HG02642 (cell line): ENCODE measurements at regions not wholly inside any gene's neighbourhood (a gene's known extent, or its start where the extent isn't known, plus 50 kb on each side); places are given as distances from the start of the nearest gene placed in this dataset.

ENCODE experiments used
- ATAC-seq: cut with Tn5 transposase; IDR thresholded peaks from one replicate; pipeline ENCODE4 v1.9.1; 2021; ENCODE audit warnings: mild to moderate bottlenecking; ENCODE audit not compliant: unreplicated experiment, poor library complexity

DNA sequence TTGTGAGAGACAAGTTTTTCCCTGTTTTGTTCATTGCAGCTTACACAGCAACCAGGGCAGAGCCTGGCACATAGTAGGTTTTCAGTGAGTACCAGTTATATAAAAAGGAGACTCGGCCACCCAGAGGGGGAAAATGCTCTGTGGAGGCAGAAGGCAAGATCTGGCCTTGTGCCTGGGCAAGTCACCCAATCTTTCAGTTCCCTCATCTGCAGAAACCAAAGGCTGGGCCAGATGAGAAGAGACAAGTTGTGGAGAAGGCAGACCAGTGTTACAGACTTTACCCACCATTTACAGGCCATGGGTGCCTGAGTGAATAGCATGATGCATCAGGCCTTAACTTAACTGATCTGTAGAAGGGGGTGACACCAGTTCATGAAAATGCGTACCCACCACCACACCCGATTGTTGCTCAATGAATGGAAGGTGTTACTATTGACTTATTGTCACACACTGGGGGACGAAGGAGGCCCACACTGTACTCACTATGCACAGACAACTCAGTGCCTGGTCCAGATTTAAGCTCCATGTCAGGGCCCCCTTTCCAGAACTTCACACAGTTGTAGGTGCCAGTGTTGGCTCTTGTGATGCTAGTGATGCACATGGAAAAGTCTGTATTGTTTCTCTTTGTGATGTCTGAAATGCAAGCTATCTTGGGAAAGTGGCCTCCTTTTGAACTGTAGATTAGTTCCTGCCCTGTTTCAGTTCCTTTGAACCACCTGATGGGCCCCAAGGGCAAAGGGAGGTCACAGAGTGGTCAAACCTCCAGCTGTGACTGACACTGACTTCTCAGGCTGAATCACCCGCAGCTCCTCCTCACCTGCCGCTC lies 64.3 kb upstream of the SIRPG start:
- no peak for ATAC-seq

DNA sequence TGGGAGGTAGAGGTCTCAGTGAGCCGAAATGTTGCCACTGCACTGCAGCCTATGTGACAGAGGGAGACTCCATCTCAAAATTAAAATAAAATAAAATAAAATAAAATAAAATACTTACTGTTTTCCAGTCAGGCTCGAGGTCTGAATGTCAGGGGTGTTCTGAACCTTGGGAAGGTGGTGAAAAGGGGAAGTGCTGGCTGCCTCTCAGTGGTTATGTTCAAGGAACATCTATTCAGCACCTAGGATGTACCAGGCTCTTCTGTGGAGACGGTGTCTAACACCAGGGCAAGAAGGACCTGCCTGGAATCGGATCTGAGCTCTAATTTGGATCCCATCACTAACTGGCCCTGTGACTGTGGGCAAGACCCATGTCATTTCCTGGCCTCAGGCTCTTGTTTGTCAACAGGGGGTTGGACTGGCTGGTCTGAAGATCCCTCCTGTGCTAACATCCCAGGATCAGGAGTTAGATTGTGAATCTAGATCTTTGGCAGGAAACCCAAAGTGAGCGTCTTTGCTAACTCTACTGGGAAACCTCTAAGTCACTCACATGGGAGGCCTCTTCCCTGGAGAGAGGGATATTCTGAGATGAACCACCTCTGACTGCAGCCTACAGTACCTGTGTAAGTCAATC lies 63.4 kb upstream of the SIRPG start:
- no peak for ATAC-seq

DNA sequence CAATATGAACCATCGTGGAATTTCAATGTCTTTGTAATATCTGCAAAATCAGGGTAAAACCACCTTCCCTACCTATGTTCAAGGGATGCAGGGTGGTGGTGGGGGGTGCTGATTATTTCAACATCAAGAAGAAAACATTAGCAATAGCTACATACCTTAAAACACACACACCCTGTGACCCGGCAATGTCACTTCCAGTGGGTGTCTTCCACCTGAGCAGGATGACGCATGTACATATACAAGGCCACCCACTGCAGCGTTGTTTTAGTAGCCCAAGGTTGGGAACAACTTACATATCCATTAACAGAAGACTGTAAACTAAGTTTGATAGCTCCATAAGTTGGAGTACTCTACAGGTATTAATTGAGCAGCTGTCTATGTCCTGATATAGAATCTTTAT lies 62.6 kb upstream of the SIRPG start:
- no peak for ATAC-seq

DNA sequence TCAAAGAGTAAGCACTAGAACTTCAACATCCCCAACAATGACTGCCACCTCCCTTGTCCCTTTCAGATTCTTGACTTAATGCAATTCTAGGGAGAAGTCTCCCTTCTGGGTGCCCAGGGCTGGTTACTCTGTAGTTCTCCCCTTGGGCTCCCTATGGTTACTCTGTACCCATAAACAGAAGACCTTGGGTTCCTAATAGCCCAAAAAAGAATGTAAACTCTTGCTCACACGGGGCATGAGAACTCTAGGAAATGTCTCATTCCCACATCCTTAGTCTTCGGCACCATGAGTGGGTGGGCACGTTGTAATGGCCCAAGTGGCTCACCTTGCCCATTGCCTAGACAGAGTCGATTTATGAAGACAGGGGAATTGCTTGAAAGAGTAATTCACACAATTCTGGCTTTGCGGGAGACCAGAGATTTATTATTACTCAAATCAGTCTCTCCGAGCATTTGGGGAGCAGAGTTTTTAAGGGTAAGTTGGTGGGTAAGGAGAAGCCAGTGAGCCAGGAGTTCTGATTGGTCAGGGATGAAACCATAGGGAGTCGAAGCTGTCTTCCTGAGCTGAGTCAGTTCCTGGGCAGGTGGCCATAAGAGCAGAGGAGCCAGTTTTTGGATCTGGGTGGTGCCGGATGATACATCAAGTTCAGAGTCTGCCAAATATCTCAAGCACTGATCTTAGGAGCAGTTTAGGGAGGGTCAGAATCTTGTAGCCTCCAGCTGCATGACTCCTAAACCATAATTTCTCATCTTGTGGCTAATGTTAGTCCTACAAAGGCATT lies 61.2 kb upstream of the SIRPG start:
- ATAC-seq, result no peak

DNA sequence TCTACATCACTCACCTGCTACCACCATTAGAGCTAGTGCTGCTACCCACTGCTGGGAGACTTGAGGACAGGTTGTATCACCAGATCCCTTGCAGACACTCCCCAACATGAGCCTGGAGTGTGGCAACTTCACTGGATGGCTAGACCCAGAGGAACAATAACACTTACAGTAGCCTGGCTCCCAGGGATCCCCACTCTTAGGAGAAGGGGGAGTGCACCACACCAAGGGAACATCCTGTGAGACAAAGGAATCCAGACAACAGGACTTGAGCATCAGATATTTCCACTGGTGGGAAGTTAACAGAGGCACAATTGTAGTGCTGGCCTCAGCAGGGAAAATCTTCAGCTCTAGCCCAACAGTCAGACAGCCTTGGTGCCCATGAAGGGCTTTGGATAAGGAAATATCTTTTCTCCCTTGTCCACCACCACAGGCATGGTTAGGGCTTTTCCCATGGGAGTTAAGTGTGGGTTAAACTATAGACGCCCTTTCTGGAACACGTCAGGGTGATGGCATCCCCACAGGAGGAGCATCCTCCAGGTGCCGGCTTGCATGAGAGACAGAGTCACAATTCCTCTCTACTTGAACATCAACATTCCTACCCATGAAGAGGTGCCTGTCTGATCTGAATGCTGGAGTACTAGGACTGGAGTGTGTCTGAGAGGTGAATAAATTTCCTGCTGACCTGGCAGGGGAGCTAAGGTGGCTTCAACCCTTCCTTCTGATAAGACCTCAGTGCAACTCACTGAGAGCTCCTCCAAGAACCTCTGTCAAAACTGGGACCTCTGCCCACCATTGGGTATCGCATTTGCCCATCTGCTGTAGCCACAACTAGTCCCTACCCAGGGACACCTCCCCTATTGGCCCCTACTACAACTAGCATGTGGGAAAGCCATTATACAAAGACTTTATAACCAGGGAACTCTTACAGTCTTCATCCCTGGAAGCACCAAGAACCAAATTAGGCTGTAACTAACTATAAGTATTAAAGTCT lies 55.4 kb upstream of the SIRPG start:
- no peak for ATAC-seq

DNA sequence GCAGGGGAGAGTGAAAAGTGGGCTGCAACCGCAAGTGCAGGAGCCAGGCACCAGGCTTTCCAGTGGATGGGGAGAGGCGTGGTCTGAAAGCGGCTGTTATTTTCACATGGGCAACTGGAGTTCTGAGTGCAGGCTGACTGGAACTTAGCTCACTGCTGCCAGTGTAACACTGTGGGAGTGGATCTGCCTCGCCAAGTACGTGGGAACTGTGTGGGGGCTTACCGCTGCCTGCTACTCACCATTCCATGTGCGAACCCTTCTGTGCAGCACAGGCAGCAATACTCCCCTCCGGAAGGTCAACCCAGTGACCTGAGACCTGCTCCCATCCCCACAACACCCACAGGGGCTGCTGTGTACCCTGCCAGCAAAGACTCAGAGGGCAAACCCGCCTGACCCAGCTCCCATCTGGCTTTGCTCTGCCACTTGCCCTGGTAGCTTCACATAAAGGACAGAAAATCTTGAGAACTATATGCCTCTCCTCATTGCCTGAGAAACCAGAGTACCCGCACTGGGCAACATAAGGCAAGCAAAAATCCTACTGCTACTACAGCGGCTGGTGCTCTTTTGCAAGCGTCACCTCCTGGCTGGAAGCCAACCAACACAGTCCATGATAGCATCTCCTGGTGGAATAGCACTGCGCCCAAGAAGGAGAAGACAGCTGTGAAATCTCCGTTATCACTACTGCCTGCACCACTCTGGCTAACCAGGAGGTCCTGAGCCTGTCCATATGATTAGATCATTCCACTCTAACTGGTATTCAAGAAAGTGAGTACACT lies 54.4 kb upstream of the SIRPG start:
- ATAC-seq, result no peak

DNA sequence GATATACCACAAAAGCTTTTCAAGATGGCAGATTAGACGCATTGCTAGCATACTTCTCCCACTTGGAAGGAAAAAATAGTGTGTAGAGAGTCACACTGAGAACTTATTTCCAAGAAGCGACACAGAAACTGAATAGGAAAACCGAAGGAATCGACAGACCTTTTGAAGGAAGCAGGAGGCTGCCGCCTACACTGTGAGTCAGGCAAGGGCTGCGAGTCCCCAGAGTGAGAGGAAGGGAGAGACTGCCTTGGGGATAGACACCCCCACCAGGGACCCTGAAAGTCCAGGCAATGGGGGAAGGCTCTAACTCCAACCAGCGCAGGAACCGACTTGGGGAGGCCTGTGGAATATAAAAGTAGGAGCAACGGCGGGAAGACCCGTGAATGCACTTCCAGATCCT lies 53.7 kb upstream of the SIRPG start:
- ATAC-seq, result no peak

DNA sequence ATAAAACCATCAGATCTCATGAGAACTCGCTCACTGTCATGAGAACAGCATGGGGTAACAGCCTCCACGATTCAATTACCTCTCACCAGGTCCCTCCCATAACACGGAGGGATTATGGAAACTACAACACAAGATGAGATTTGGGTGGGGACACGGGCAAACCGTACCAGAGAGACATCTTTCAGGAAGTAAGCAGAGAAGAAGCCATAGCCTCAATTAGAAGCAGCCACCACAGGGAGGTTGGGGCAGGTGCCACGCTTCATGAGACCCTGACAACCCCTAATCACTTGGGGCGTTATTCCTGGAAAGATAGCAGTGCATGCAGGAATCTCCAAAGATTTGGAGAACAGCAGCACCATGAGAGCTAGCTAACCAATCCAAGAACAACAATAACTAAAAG lies 52.9 kb upstream of the SIRPG start:
- no peak for ATAC-seq

DNA sequence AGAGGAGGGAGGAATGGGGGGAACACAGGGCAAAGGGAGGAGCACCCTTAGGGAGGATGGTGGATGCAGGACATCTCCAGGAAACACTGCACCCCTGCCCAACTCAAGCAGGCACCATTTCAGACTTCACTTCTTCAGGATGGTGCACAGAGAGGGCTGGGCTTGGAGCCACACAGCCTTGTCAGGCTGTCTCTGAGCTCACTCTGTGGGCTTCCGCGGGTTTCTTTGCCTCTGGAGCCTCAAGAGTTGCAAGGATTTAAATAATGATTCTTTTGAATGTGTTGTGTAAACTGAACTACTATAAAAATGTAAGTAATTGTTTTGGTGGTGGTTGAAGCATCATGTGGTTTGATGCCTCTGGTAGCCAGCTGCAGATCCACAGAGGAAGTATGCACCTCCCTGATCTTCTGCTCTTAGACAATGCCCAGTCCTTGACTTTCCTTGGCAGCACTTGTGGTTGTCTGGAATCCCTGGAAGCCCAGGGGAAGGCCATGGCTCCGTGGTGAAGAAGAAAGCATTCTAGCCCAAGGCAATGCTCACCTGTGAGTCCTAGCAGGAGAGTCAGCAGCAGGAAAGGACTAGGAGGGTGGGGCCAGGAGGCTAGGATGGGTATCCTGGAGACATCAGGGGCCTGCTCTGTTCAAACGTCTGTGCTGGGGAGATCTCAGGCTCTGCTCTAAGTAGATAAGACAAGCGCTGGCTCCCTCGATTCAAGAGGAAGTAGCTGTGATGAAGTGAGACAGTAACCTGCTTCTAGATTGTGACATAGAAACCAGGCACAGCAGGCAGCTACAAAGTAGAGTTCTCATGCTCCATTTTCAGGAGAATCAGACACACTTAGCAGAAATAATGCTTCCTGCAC lies 50.2 kb upstream of the SIRPG start:
- ATAC-seq, result no peak
